Muscle layer of colon (tissue), 2 donors: ENCODE measurements at regions not wholly inside any gene's neighbourhood (a gene's known extent, or its start where the extent isn't known, plus 50 kb on each side); places are given as distances from the start of the nearest gene placed in this dataset.

ENCODE experiments used
- H3K27ac ChIP-seq: one replicate; pipeline ENCODE4 v1.7.0; 2013; ENCODE audit warnings: low read depth, mild to moderate bottlenecking, low read length, moderate library complexity
- H3K27me3 ChIP-seq, 2 donors: one replicate each; pipeline ENCODE4 v1.7.0; 2013; ENCODE audit warnings: low read length in 2 of 2, mild to moderate bottlenecking in 2 of 2; ENCODE audit not compliant: insufficient read depth in 2 of 2, control insufficient read depth in 1 of 2
- H3K36me3 ChIP-seq: one replicate; pipeline ENCODE4 v1.7.0; 2013; ENCODE audit warnings: mild to moderate bottlenecking, low read length; ENCODE audit not compliant: insufficient read depth
- H3K4me1 ChIP-seq: one replicate; pipeline ENCODE4 v1.7.0; 2013; ENCODE audit warnings: mild to moderate bottlenecking, low read length; ENCODE audit not compliant: insufficient read depth
- H3K4me3 ChIP-seq, 2 donors: one replicate each; pipeline ENCODE4 v1.7.0; 2013; ENCODE audit warnings: low read length in 2 of 2, low read depth in 1 of 2, mild to moderate bottlenecking in 1 of 2, moderate library complexity in 1 of 2
- H3K9ac ChIP-seq: one replicate; pipeline ENCODE4 v1.7.0; 2013; ENCODE audit warnings: low read length
- H3K9me3 ChIP-seq: one replicate; pipeline ENCODE4 v1.7.0; 2013; ENCODE audit warnings: mild to moderate bottlenecking, low read length
- donor health status: abdominal sarcoma.
- donor health status: Adenocarcinoma of cecum.

DNA sequence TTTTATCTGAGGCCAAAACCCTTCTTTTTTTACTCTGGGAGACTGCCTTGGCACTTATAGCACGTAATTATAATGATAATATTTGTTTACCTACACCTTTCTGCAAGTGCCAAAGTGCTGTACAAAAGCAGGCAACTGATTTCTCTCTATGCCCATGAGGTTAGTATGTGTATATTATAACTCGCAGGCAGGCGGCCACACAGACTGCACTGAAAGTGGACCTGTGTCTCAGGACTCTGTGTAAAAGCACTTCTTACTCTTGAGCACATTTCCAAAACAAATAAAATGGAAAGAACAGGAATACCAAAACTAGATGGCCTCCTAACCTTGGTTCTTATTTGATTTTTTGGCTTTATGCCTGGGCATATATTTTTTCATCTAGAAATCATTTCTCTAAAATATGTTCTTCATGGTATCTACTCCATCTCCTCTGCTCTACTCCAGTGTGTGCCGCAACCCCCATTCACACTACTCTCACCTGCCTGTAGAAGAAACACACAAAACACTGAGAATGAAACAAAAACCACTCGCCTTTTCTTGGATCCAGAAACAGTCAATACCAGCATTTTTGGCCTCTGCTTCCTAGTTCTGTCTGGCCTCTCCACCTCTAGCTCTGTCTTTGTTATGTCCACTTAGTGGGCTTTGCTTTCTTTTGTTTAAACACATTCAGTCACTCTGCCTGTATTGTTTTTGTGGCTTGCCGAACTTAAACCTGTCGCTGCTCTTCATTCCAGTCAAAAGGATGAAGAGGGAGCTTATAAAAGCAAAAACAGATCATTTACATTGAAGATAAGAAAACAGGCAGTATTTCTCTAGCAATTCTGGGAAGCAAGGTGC, 934.5 kb upstream of the TENM3 start:
- H3K4me1 ChIP-seq = no peaks in the 10 kb centered on the region
- H3K27ac ChIP-seq = no peak overlapping the region
- H3K9ac ChIP-seq = no peak overlapping the region
- H3K27me3 ChIP-seq = no peaks in the 10 kb centered on the region
- H3K9me3 ChIP-seq = no peaks in the 10 kb centered on the region
- no peaks in the 10 kb centered on the region for H3K36me3 ChIP-seq
- H3K4me3 ChIP-seq = no peak overlapping the region

- no peaks in the 10 kb centered on the region for H3K27me3 ChIP-seq
- H3K36me3 ChIP-seq = no peaks in the 10 kb centered on the region
- no peaks in the 10 kb centered on the region for H3K9me3 ChIP-seq
- H3K4me1 ChIP-seq = no peaks in the 10 kb centered on the region
- H3K4me3 ChIP-seq = no peak overlapping the region
- no peak overlapping the region for H3K9ac ChIP-seq
- no peak overlapping the region for H3K27ac ChIP-seq
Observed at GRCh38 chr4:181312066-181312465, 931.1 kb upstream of the TENM3 start.

GRCh38 chr4:181319629-181320028, 923.6 kb upstream of the TENM3 start:
- Histone ChIP-seq H3K4me1 (no peaks in the 10 kb centered on the region), H3K27me3 (no peaks in the 10 kb centered on the region), H3K36me3 (no peaks in the 10 kb centered on the region), H3K4me3 (no peak overlapping the region), H3K9me3 (no peaks in the 10 kb centered on the region), H3K27ac (no peak overlapping the region), H3K9ac (no peak overlapping the region)

DNA sequence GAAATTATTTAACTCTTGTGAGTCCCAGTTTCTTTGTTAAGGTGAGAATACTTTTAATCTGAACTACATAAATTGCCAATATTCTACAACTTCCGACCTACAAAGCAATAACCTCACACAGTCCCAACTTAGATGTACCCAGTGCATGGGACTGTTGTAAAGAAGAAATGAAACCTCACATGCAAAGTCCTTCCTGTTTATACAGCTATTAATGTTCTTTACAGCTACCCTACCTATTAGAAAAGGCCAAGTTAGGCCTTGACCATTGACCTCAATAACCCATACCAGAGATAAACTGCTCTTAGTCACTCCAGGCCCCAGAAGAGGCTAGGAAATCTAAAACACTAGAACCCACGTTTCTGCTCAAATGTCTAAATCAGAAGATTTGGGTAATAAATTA, 920.1 kb upstream of the TENM3 start:
- no peak overlapping the region for H3K4me3 ChIP-seq

DNA sequence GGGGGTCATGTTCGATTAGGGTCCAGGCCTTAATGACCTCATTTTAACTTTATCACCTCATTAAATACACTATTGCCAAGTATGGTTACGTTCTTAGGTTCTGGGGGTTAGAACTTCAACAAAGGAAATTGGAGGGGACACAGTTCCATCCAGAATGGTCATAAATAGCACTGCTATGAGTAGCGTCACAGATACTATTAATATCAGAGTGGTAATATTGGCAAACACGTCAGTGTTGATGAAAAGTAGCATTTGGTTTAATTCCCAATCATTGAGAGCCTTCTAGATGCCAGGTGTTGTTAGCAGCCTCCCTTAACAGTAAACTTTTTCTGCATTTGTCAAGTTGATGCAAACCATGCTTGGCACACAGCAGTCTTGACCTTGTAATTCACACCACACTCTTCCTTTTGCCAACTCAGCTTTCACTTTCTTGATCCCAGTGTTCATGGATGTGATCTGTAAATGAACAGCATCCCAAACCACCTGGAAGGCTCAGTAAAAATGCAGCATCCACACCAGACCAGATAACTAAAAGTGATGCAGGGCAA, 912.5 kb upstream of the TENM3 start:
- Histone ChIP-seq H3K27ac (no peak overlapping the region), H3K4me1 (no peaks in the 10 kb centered on the region), H3K27me3 (no peaks in the 10 kb centered on the region), H3K36me3 (no peaks in the 10 kb centered on the region), H3K9me3 (no peaks in the 10 kb centered on the region), H3K9ac (no peak overlapping the region), H3K4me3 (no peak overlapping the region)

More for the DNA sequence above, 920.1 kb upstream of the TENM3 start:
- H3K9ac ChIP-seq = no peak overlapping the region
- H3K9me3 ChIP-seq = no peaks in the 10 kb centered on the region
- no peak overlapping the region for H3K27ac ChIP-seq
- no peaks in the 10 kb centered on the region for H3K36me3 ChIP-seq
- H3K27me3 ChIP-seq = no peaks in the 10 kb centered on the region
- H3K4me1 ChIP-seq = no peaks in the 10 kb centered on the region

- Histone ChIP-seq H3K36me3 (no peaks in the 10 kb centered on the region), H3K4me1 (no peaks in the 10 kb centered on the region), H3K27me3 (no peaks in the 10 kb centered on the region), H3K9ac (no peak overlapping the region), H3K4me3 (no peak overlapping the region), H3K27ac (no peak overlapping the region), H3K9me3 (no peaks in the 10 kb centered on the region)
Observed at GRCh38 chr4:181331214-181331613, 912.0 kb upstream of the TENM3 start.

DNA sequence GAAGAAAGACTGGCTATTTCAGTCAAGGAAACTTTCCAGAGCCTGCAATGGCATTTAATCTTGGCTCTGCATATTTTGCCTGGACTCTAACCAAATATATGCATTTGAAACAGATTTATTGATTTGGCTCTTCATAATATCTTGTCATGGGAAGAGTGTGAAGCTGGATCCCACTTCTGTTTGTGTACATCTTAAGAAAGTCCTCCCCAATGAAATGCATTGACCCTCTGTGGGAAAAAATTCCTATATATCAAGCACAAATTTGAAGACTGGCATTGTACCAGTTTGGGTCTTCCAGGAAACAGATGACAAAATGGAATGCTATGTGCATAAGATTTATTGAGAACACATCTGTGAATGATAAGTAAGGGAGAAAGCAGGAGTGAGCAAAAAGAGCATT, 897.3 kb upstream of the TENM3 start:
- H3K36me3 ChIP-seq = no peaks in the 10 kb centered on the region
- no peak overlapping the region for H3K27ac ChIP-seq
- H3K4me3 ChIP-seq = no peak overlapping the region
- H3K9ac ChIP-seq = no peak overlapping the region
- H3K27me3 ChIP-seq = no peaks in the 10 kb centered on the region
- H3K4me1 ChIP-seq = no peaks in the 10 kb centered on the region
- H3K9me3 ChIP-seq = no peaks in the 10 kb centered on the region

- H3K9me3 ChIP-seq = no peaks in the 10 kb centered on the region
Observed at GRCh38 chr4:181350615-181351415, 892.4 kb upstream of the TENM3 start.

GRCh38 chr4:181364504-181364903, 878.7 kb upstream of the TENM3 start:
- H3K36me3 ChIP-seq = no peaks in the 10 kb centered on the region
- H3K9ac ChIP-seq = no peak overlapping the region
- H3K4me1 ChIP-seq = no peaks in the 10 kb centered on the region
- H3K4me3 ChIP-seq = no peak overlapping the region
- H3K27me3 ChIP-seq = no peaks in the 10 kb centered on the region
- no peak overlapping the region for H3K27ac ChIP-seq
- no peaks in the 10 kb centered on the region for H3K9me3 ChIP-seq

More at GRCh38 chr4:181350615-181351415, 892.4 kb upstream of the TENM3 start:
- Histone ChIP-seq H3K9ac (no peak overlapping the region), H3K27ac (no peak overlapping the region), H3K36me3 (no peaks in the 10 kb centered on the region), H3K27me3 (no peaks in the 10 kb centered on the region), H3K4me3 (no peak overlapping the region), H3K4me1 (no peaks in the 10 kb centered on the region)

GRCh38 chr4:181365671-181366070, 877.5 kb upstream of the TENM3 start:
- no peak overlapping the region for H3K4me3 ChIP-seq

GRCh38 chr4:181372014-181372413, 871.2 kb upstream of the TENM3 start:
- H3K4me1 ChIP-seq = no peaks in the 10 kb centered on the region
- no peak overlapping the region for H3K9ac ChIP-seq
- H3K27me3 ChIP-seq = no peaks in the 10 kb centered on the region
- no peak overlapping the region for H3K4me3 ChIP-seq
- no peaks in the 10 kb centered on the region for H3K9me3 ChIP-seq
- no peaks in the 10 kb centered on the region for H3K36me3 ChIP-seq
- no peak overlapping the region for H3K27ac ChIP-seq

More at GRCh38 chr4:181365671-181366070, 877.5 kb upstream of the TENM3 start:
- Histone ChIP-seq H3K4me1 (no peaks in the 10 kb centered on the region), H3K9me3 (no peaks in the 10 kb centered on the region), H3K27ac (no peak overlapping the region), H3K36me3 (no peaks in the 10 kb centered on the region), H3K9ac (no peak overlapping the region), H3K27me3 (no peaks in the 10 kb centered on the region)
